GM12878 (cell line): ENCODE measurements at regions not wholly inside any gene's neighbourhood (a gene's known extent, or its start where the extent isn't known, plus 50 kb on each side); places are given as distances from the start of the nearest gene placed in this dataset.

Experiments
- ATAC-seq: fragments of 200-7000 bp; cut with Tn5 transposase; 3 replicates; pipeline ENCODE4 v1.9.1; 2020; ENCODE audit warnings: mild to moderate bottlenecking, moderate library complexity
- BruUV-seq: library from RNA; stranded (reverse); fragments of 400-500 nt; replicated peaks from 2 replicates; lab custom pipeline; 2021; lab: Mats Ljungman, UMichigan
- CTCF ChIA-PET: fragments of 300-600 bp; sonication (Branson Sonifier 250); formaldehyde crosslinking; extraction: SDS; loops from one replicate; lab custom pipeline; 2021; ENCODE audit warnings: inconsistent platforms; lab: Yijun Ruan, JAX
- POLR2A ChIA-PET: fragments of 350-600 bp; formaldehyde crosslinking; extraction: SDS; loops from one replicate; lab custom pipeline; 2021; ENCODE audit warnings: inconsistent platforms; lab: Charles Lee
- RAD21 ChIA-PET: fragments of 300-600 bp; sonication (Branson Sonifier 250); formaldehyde crosslinking; loops from one replicate; lab custom pipeline; 2023; ENCODE audit warnings: antibody characterized with exemption; ENCODE audit not compliant: unreplicated experiment; lab: Charles Lee
- SMC1A ChIA-PET: fragments of 300-600 bp; sonication (Branson Sonifier 250); formaldehyde crosslinking; loops from one replicate; lab custom pipeline; 2023; ENCODE audit not compliant: unreplicated experiment, uncharacterized antibody; lab: Charles Lee
- DNase-seq: peaks from one replicate; pipeline ENCODE4 v3.0.0-alpha.2; 2011; ENCODE audit warnings: low read depth, low spot score
- FAIRE-seq: peaks from 3 replicates; lab custom pipeline; 2011; peaks lifted over from hg19 to GRCh38; lab: Jason Lieb, UNC
- H2AFZ ChIP-seq: 2 replicates; pipeline ENCODE4 v1.6.0; 2011; ENCODE audit warnings: low read depth, low read length, control low read depth; ENCODE audit not compliant: control insufficient read depth
- H3K27ac ChIP-seq: 2 replicates; pipeline ENCODE4 v1.5.1; 2011; ENCODE audit warnings: control low read depth; ENCODE audit not compliant: control insufficient read depth, insufficient read depth
- H3K27me3 ChIP-seq, 2 experiments: replicated peaks in 1 of 2; 2 replicates each; pipeline versions ENCODE4 v1.6.0 to v1.6.1; 2011; ENCODE audit warnings: low read length in 1 of 2; ENCODE audit not compliant: control insufficient read depth in 2 of 2, insufficient read depth in 2 of 2
- H3K36me3 ChIP-seq, 2 experiments: 2 replicates each; pipeline ENCODE4 v1.5.1; 2011; ENCODE audit warnings: low read length in 1 of 2; ENCODE audit not compliant: control insufficient read depth in 2 of 2, insufficient read depth in 2 of 2
- H3K4me1 ChIP-seq: 2 replicates; pipeline ENCODE4 v1.6.1; 2011; ENCODE audit warnings: mild to moderate bottlenecking, low read length, moderate library complexity, mixed read lengths; ENCODE audit not compliant: control insufficient read depth, insufficient read depth
- H3K4me2 ChIP-seq: 2 replicates; pipeline ENCODE4 v1.6.0; 2011; ENCODE audit warnings: control low read depth; ENCODE audit not compliant: control insufficient read depth, insufficient read depth
- H3K4me3 ChIP-seq: fragments of 200-600 bp; sonication (generic); 2 replicates; pipeline ENCODE4 v1.5.1; 2016
- H3K79me2 ChIP-seq: 2 replicates; pipeline ENCODE4 v1.6.0; 2011; ENCODE audit warnings: low read length; ENCODE audit not compliant: control insufficient read depth, insufficient read depth
- H3K9ac ChIP-seq: 2 replicates; pipeline ENCODE4 v1.8.0; 2011; ENCODE audit warnings: low read length, control low read depth, mixed read lengths; ENCODE audit not compliant: control insufficient read depth, insufficient read depth
- H3K9me3 ChIP-seq: replicated peaks from 3 replicates; pipeline ENCODE4 v1.5.1; 2011; ENCODE audit warnings: mild to moderate bottlenecking, low read length; ENCODE audit not compliant: control insufficient read depth, insufficient read depth
- H4K20me1 ChIP-seq: 2 replicates; pipeline ENCODE4 v1.6.0; 2011; ENCODE audit not compliant: control insufficient read depth, insufficient read depth
- BCL11A ChIP-seq: IDR thresholded peaks from 2 replicates; pipeline ENCODE4 v1.6.1; 2011; ENCODE audit warnings: low read depth, low read length
- CREB1 ChIP-seq: IDR thresholded peaks from 2 replicates; pipeline ENCODE4 v1.6.1; 2012; ENCODE audit warnings: low read depth, mild to moderate bottlenecking, inconsistent platforms
- IKZF2 ChIP-seq, 2 experiments: fragments of 450-650 bp; IDR thresholded peaks; 2 replicates each; pipeline ENCODE4 v1.6.1; 2017; ENCODE audit warnings: mild to moderate bottlenecking in 2 of 2, moderate library complexity in 2 of 2
- IRF4 ChIP-seq: IDR thresholded peaks from 2 replicates; pipeline ENCODE4 v1.6.1; 2011; ENCODE audit warnings: low read depth, low read length
- NFIC ChIP-seq: IDR thresholded peaks from 2 replicates; pipeline ENCODE4 v1.6.1; 2012; ENCODE audit warnings: low read depth, mild to moderate bottlenecking, inconsistent platforms, low read length, moderate library complexity
- POLR2A ChIP-seq: IDR thresholded peaks from 2 replicates; pipeline ENCODE4 v1.6.1; 2011; ENCODE audit warnings: low read depth, mild to moderate bottlenecking, low read length
- RCOR1 ChIP-seq: conservative IDR thresholded peaks from 2 replicates; pipeline ENCODE4 v1.6.1; 2012; ENCODE audit warnings: low read depth, low read length, improper control_type of control experiment
- SMAD1 ChIP-seq: fragments of 450-650 bp; IDR thresholded peaks from 2 replicates; pipeline ENCODE4 v1.6.1; 2018; ENCODE audit warnings: mild to moderate bottlenecking, low read depth; ENCODE audit not compliant: partially characterized antibody
- SMAD5 ChIP-seq: IDR thresholded peaks from 2 replicates; pipeline ENCODE4 v1.6.1; 2016; ENCODE audit warnings: antibody characterized with exemption, low read depth
- TARDBP ChIP-seq: IDR thresholded peaks from 2 replicates; pipeline ENCODE4 v1.6.1; 2016; ENCODE audit warnings: borderline replicate concordance
- TCF12 ChIP-seq: IDR thresholded peaks from 2 replicates; pipeline ENCODE4 v1.6.1; 2011; ENCODE audit warnings: low read depth, mild to moderate bottlenecking, low read length
- ZNF24 ChIP-seq: fragments of 450-650 bp; IDR thresholded peaks from 2 replicates; pipeline ENCODE4 v1.6.1; 2017; ENCODE audit warnings: antibody characterized with exemption, mild to moderate bottlenecking
- ZNF274 ChIP-seq: IDR thresholded peaks from one replicate; pipeline ENCODE4 v1.8.0; 2011; ENCODE audit not compliant: insufficient read length, insufficient read depth
- ZNF384 ChIP-seq: IDR thresholded peaks from 2 replicates; pipeline ENCODE4 v1.6.1; 2012; ENCODE audit warnings: low read depth, mild to moderate bottlenecking, low read length, improper control_type of control experiment, borderline replicate concordance
- ZNF592 ChIP-seq: fragments of 450-650 bp; IDR thresholded peaks from 2 replicates; pipeline ENCODE4 v1.6.1; 2017; ENCODE audit warnings: mild to moderate bottlenecking, moderate library complexity
- WGBS: methylation state at CpG from one replicate; pipeline ENCODE4 v1.1.6; 2016; ENCODE audit warnings: low lambda C conversion rate; ENCODE audit not compliant: insufficient replicate concordance, insufficient coverage; ENCODE audit errors: missing lambda C conversion rate; 5-methylcytosine and 5-hydroxymethylcytosine counted together
- in situ Hi-C: fragments of 300-500 bp; cut with MboI; formaldehyde crosslinking; loops from 9 replicates; pipeline ENCODE4 v1.14.3; 2018; ENCODE audit warnings: mixed read lengths
- intact Hi-C: fragments of 100-400 bp; cut with micrococcal nuclease; formaldehyde crosslinking; loops from one replicate; pipeline ENCODE4 v1.14.2; 2022; ENCODE audit not compliant: unreplicated experiment

GRCh38 chr14:47744155-47744554 lies 68.8 kb upstream of the MDGA2 start (continued):
- TF ChIP-seq ZNF592, result no peak
- TF ChIP-seq ZNF24, result no peak
- TF ChIP-seq SMAD1, result no peak
- no peak for TF ChIP-seq BCL11A
- no peak for TF ChIP-seq TCF12
- TF ChIP-seq NFIC, result no peak
- no peak for TF ChIP-seq SMAD5
- no peak for TF ChIP-seq ZNF274

- H4K20me1 ChIP-seq, result no peaks in the 10 kb centered on the region
- intact Hi-C loops, result no loop called here
- H3K27me3 ChIP-seq, result no peaks in the 10 kb centered on the region
- DNase-seq, result no peak
- BruUV-seq, result no TSS peak
- H3K36me3 ChIP-seq, result no peaks in the 10 kb centered on the region
- no peak for TF ChIP-seq ZNF384
- no peak for TF ChIP-seq IKZF2 (IDR thresholded peaks at IDR 0.05)
- TF ChIP-seq RCOR1, result no peak
- no peak for TF ChIP-seq POLR2A
- no peak for TF ChIP-seq SMAD1
- no peak for TF ChIP-seq CREB1
- TF ChIP-seq IRF4, result no peak
- no peak for TF ChIP-seq TARDBP
- TF ChIP-seq ZNF592, result no peak
- TF ChIP-seq, all 136 proteins: peak for 0
- H3K27ac ChIP-seq, result no peak overlapping the region
- ChIA-PET SMC1A (no interaction called here), POLR2A (no interaction called here), CTCF (no interaction called here), RAD21 (no interaction called here)
- 0% methylated on average over 1 of the region's 1 CpG for WGBS
- H3K79me2 ChIP-seq, result no peaks in the 10 kb centered on the region
- H2AFZ ChIP-seq, result no peak overlapping the region
- H3K9ac ChIP-seq, result no peak overlapping the region
- H3K9me3 ChIP-seq, result no peaks in the 10 kb centered on the region
- FAIRE-seq (no peak), ATAC-seq (no peak)
- in situ Hi-C loops, result no loop called here
- no peaks in the 10 kb centered on the region for H3K4me1 ChIP-seq
- no peak overlapping the region for H3K4me3 ChIP-seq
- H3K4me2 ChIP-seq, result no peak overlapping the region
Observed at GRCh38 chr14:47739541-47739940, 64.1 kb upstream of the MDGA2 start.
